Psoas muscle (tissue), 7 donors: ENCODE measurements at regions not wholly inside any gene's neighbourhood (a gene's known extent, or its start where the extent isn't known, plus 50 kb on each side); places are given as distances from the start of the nearest gene placed in this dataset.
"Not testable (repeated sequence)": the region's sequence is repeated elsewhere in the genome, so short reads cannot be mapped to it uniquely, and the experiment has no call there.

Experiments used
- ATAC-seq, 4 donors: fragments of 200-7000 bp; cut with Tn5 transposase; one replicate each; pipeline ENCODE4 v1.9.1; 2020; ENCODE audit warnings: moderate library complexity in 3 of 4, mild to moderate bottlenecking in 2 of 4
- DNase-seq, 2 donors: peaks; one replicate each; pipeline ENCODE4 v3.0.0-alpha.2; 2020
- H3K27ac ChIP-seq: fragments of 200-600 bp; one replicate; pipeline ENCODE4 v1.8.0; 2022
- H3K27me3 ChIP-seq, 3 donors: fragments of 200-600 bp in 1 of 3; one replicate each; pipeline versions ENCODE4 v1.6.1 to v1.8.0; 2013 to 2022; ENCODE audit warnings: low read length in 2 of 3, mild to moderate bottlenecking in 2 of 3, moderate library complexity in 1 of 3; ENCODE audit not compliant: insufficient read depth in 3 of 3
- H3K36me3 ChIP-seq, 2 donors: fragments of 200-600 bp in 1 of 2; one replicate each; pipeline versions ENCODE4 v1.6.1 to v1.8.0; 2013 to 2022; ENCODE audit warnings: low read depth in 1 of 2, mild to moderate bottlenecking in 1 of 2, moderate library complexity in 1 of 2; ENCODE audit not compliant: insufficient read depth in 1 of 2
- H3K4me1 ChIP-seq: fragments of 200-600 bp; one replicate; pipeline ENCODE4 v1.8.0; 2022
- H3K4me3 ChIP-seq: fragments of 200-600 bp; one replicate; pipeline ENCODE4 v1.8.0; 2022; ENCODE audit warnings: mild to moderate bottlenecking
- H3K9me3 ChIP-seq: fragments of 200-600 bp; one replicate; pipeline ENCODE4 v1.8.0; 2022
- CTCF ChIP-seq: fragments of 200-600 bp; IDR thresholded peaks from one replicate; pipeline ENCODE4 v1.8.0; 2022; ENCODE audit warnings: antibody characterized with exemption
- WGBS, 3 donors: extraction: QIAGEN DNeasy Blood & Tissue Kit; methylation state at CpG; one replicate each; pipeline versions ENCODE4 v1.1.6 to v1.1.7; 2013; 5-methylcytosine and 5-hydroxymethylcytosine counted together
- intact Hi-C, 2 donors: fragments of 100-400 bp; cut with DNase I; formaldehyde crosslinking; loops; one replicate each; pipeline versions ENCODE4 v1.11.0 to v1.14.2; 2022
- donor health status: healthy with polysubstance abuse.
- donor health status: DM: no; HTN: no; CAD: no; lungs with moderate emphysema.
- donor health status: Bipolar disorder and iron deficiency.
- donor health status: healthy.
- donor health status: DM: yes; HTN: yes; CAD: no.
- donor health status: DM: no; HTN: no; CAD: no.
- donor health status: DM: yes; HTN: yes; CAD: no.

- WGBS, 3 donors, result 75 to 78% (median 78%) methylated on average over 8 of the region's 8 CpGs
- DNase-seq (no peak), ATAC-seq (no peak)
- Histone ChIP-seq H3K36me3 (no peaks in the 10 kb centered on the region), H3K4me3 (no peak overlapping the region), H3K27me3 (no peaks in the 10 kb centered on the region), H3K9me3 (no peaks in the 10 kb centered on the region), H3K27ac (no peak overlapping the region), H3K4me1 (no peaks in the 10 kb centered on the region)
- no peak for TF ChIP-seq CTCF
- intact Hi-C loops, result no loop called here
Observed at GRCh38 chr13:28575200-28575599, 80.3 kb upstream of the FLT1 start.

- DNase-seq, result no peak
- ATAC-seq, result peak in 3 of 4 donors; percentile 33 to 48 (median 42)
- Histone ChIP-seq H3K4me1 (no peaks in the 10 kb centered on the region), H3K36me3 (no peaks in the 10 kb centered on the region), H3K27me3 (no peaks in the 10 kb centered on the region), H3K4me3 (no peak overlapping the region), H3K27ac (no peak overlapping the region), H3K9me3 (no peaks in the 10 kb centered on the region)
- TF ChIP-seq CTCF, result no peak
- intact Hi-C loops, result no loop called here
- 66 to 70% (median 68%) methylated on average over 10 of the region's 10 CpGs for WGBS, 3 donors
Observed at GRCh38 chr13:28574617-28575142, 79.8 kb upstream of the FLT1 start.

- intact Hi-C loops, result no loop called here
- Histone ChIP-seq H3K4me3 (no peak overlapping the region), H3K27me3 (no peaks in the 10 kb centered on the region), H3K27ac (no peak overlapping the region), H3K9me3 (no peaks in the 10 kb centered on the region), H3K36me3 (no peaks in the 10 kb centered on the region), H3K4me1 (no peaks in the 10 kb centered on the region)
- 79 to 89% (median 85%) methylated on average over 11 of the region's 11 CpGs for WGBS, 3 donors
- no peak for ATAC-seq
- TF ChIP-seq CTCF, result no peak
- DNase-seq, result no peak
Observed at GRCh38 chr13:28573595-28574373, 78.9 kb upstream of the FLT1 start.

- intact Hi-C loops, result no loop called here
- 81 to 92% (median 88%) methylated on average over 5 of the region's 5 CpGs for WGBS, 3 donors
Observed at GRCh38 chr13:28572871-28573270, 77.9 kb upstream of the FLT1 start.

GRCh38 chr13:28570356-28570755 lies 75.4 kb upstream of the FLT1 start:
- H3K36me3 ChIP-seq, H3K27me3 ChIP-seq, H3K9me3 ChIP-seq, H3K4me1 ChIP-seq, ATAC-seq, H3K27ac ChIP-seq, H3K4me3 ChIP-seq, intact Hi-C loops, DNase-seq: not testable (repeated sequence)
- 87 to 90% (median 87%) methylated on average over 7 of the region's 7 CpGs for WGBS, 3 donors

More at GRCh38 chr13:28572871-28573270, 77.9 kb upstream of the FLT1 start:
- TF ChIP-seq CTCF, result no peak
- no peak for ATAC-seq
- no peak for DNase-seq
- Histone ChIP-seq H3K27ac (no peak overlapping the region), H3K4me3 (no peak overlapping the region), H3K4me1 (no peaks in the 10 kb centered on the region), H3K27me3 (no peaks in the 10 kb centered on the region), H3K9me3 (no peaks in the 10 kb centered on the region), H3K36me3 (no peaks in the 10 kb centered on the region)
